ENCODE measurements at regions not wholly inside any gene's neighbourhood (a gene's known extent, or its start where the extent isn't known, plus 50 kb on each side); places are given as distances from the start of the nearest gene placed in this dataset.
A peak's percentile ranks its signal among the peaks of the same experiment; 100 is the strongest.

GRCh38 chr9:27625751-27626150, 52.5 kb upstream of the C9orf72 start:
- no peak for DNase-seq

DNA sequence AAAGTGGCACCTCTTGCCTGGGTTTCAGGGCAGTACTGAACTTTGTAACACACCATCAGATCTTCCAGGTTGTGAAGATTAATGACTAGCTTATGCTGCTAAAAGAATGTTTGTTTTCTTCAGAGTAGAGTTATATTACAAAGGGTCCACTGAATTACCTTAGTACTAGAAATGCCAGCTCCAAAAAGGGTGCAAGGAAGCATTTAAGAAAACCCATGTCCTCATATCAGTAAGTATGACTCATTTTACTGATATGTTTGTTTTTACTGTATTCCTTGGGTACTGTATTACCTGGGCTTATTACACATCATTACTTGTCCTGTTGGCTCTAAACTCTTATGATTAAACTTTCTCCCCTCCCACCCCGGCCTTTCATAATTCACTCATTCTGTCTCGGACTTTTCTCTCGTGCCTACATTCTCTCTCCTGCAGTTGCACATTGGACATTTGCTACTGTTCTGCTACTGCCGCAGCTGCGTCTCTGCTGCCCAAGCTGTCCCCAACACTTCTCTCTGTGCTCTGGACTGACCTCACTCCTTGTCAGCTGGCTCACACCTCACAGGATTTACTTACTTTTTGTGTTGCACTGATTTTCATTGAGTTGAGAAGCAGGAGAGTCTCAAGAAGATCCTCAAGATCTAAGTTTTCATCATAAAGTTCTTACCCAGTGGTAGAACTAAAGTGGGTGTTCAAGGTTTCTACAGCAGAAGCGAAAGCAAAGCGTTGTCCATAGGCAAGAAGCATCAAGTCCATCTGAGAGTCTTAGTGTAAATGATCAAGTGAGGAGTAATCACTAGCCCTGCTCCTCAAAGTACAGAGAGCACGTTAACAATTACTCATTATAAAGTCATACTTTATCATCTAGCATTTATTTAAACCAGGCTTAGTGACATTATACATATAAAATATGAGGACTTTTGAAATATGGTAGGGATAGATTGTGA, 53.2 kb upstream of the C9orf72 start:
- no peak for DNase-seq

DNA sequence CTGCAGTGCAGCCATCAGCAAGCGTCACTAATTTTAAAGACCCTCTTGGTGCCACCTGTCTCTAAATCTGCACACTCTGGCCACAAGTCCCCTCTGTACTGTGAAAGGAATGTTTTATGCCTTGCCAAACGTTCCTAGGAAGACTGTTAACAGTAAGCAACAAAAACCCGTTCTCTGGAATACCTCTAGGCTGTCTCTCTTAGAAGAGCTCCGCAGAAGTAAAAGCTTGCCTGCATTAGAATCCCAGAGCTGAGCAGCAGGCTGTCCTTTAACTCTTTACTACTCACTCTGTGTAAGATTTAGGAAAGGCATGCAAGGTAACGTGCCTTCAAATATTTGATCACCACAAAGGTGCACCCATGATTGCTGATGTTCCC, 53.9 kb upstream of the C9orf72 start:
- DNase-seq: no peak

GRCh38 chr9:27628311-27628710, 55.0 kb upstream of the C9orf72 start:
- no peak for DNase-seq

DNA sequence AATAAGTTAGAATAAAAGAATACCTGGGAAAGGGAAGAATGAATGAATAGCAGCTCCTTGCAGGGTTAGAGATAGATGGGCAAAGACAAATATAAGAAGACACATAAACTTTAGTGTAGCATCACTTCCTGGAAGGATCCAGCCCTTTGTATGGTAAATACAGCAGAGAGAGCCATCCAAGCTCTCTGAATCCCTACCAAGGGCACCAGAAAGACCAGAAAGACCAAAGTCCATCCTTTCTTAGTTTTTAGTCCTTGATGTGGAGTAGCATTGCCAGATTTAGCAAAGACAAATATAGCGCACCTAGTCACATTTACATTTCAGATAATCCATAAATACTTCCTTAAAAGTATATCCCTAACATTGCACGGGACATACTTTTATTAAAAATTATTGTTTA, 56.1 kb upstream of the C9orf72 start:
- DNase-seq: no peak

- no peak for DNase-seq
These were observed 59.0 kb upstream of the C9orf72 start for GRCh38 chr9:27632254-27632653.

DNA sequence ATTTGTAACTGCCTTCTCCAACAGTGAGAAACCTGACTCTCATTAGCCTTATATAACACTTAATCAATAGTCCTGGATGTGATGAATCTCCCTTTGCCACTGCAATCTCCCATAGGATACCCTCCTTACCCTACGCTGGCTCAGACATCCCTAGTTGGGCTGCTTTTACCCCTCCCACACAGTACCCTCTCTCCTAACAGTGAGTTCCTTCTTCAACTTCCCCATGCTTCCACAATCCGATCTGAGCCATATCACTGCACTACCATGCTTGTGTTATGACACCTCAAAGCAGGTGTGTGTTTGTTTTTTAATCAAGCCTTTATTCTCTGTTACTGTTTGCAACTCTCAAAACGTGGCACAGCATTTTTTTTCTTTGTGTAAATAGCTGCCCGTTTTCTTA, 60.5 kb upstream of the C9orf72 start:
- DNase-seq: no peak

DNA sequence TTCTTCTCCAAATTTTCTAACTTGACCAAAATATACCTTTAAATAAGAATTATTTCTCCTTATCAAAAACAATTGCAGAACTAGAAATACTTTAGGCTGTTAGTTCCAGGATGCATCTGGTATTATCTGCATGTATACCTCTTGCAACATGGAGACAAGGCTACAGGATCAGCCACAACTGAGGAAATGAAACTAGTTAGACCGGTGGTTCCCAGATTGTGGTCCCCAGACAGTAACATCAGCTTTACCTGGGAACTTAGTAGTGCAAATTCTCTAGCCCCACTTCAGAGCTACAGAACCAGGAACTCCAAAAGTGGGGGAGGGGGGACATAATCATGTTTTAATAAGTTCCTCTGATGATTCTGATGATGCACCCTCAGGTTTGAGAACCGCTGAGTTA, 61.6 kb upstream of the C9orf72 start:
- DNase-seq: no peak

DNA sequence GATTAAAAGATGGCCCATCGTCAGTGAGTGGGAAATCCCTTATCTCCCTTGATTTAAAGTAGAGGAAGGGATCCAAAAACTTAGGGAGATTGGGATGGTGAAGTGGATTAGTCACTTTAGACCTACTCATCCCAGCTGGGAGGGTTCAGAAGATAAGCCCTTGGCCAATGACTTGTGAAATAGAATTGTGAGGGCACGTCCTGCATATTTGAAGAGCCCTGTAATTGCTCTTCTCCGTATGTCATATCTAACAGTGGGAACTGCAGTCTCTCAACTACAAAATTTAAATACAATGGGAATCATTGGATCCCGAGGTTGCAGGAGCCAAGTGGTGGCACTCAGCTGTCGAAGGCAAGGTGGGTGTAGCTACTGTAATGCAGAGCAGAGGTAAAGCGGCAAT, 65.4 kb upstream of the C9orf72 start:
- DNase-seq: peak; percentile 6

- peak; percentile 94 for DNase-seq
These were observed 72.0 kb upstream of the C9orf72 start for GRCh38 chr9:27645161-27645840.

GRCh38 chr9:27653246-27653645, 80.0 kb upstream of the C9orf72 start:
- no peak for DNase-seq

GRCh38 chr9:27653957-27654356, 80.7 kb upstream of the C9orf72 start:
- no peak for DNase-seq

DNA sequence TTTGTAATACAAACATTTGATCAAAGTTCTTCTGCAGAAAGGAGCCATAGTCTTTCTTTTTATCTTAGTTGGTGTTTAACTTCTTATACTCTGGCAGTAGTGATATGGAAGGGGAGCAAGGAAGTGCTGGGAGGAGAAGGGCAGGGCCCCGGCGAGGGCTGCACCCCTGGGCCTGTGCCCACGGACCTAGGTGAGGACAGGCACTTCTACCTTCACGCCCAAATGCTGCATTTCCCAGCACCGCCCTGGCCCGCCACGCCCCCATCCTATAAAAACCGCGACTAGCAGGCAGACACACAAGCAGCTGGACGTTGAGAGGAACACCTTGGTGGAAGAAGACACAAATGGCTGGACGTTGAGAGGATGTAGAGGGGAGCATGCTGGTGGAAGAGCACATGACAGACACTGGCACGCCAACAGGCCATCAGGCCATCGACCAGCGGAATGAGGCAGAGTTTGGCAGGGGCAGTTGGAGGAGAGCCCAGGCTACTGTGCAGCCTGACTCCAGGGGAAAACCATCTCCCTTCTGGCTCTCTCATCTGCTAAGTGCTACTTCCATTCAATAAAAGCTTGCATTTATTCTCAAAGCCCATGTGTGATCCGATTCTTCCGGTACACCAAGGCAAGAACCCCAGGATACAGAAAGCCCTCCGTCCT, 81.5 kb upstream of the C9orf72 start:
- DNase-seq: no peak

- DNase-seq: no peak
These were observed 82.2 kb upstream of the C9orf72 start for GRCh38 chr9:27655441-27655840.

DNA sequence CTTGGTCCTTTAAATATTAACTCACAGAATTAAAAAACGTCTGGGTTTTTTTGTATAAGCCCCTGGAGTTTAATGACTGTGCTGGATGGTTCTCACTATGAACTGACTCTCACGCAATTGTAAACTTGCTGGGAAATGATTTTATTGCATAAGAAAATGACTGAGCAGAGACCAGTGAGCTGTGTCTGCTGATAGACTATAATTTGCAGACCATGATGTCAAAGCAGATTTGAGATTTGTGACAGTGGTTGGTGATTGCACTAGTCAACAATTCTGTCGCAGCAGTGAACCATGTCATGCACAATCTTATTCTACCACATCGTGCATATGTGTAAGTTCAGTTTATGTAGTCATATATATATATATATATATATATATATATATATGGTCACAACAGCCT, 85.7 kb upstream of the C9orf72 start:
- DNase-seq: no peak

- DNase-seq: peak; percentile 15
These were observed 86.3 kb upstream of the C9orf72 start for GRCh38 chr9:27659571-27659970.

GRCh38 chr9:27660148-27660547, 86.9 kb upstream of the C9orf72 start:
- DNase-seq: no peak

- DNase-seq: no peak
These were observed 90.2 kb upstream of the C9orf72 start for GRCh38 chr9:27663526-27663925.

DNA sequence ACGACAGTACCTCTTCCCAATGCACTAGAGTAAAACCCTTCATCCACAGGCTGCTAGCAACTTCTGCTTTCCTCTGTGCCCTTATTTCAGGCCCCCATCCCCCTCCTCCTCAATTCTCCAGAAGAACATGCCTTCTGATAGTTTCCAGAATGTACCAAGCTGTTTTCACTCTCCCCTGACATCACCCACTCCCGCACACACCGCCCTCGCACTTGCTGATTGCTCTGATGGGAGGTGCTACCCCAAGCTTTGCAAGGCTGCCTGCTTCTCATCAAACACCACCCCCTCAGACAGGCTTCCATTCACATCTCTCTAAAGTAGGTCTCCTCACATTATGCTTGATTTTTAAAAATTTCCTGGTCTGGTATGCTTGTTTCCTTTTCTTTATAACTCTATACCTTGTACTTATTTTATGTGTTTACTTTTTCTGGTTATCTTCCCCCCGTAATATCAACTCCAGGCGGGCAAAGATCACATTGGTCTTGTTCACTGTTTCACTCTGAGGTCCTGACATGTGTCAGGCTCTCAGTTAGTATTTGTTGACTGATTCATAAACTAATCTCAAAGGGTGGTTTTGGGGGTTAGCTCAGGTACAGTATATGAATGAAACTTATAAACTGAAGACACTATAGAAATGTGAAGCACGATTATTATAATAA, 91.0 kb upstream of the C9orf72 start:
- no peak for DNase-seq

DNA sequence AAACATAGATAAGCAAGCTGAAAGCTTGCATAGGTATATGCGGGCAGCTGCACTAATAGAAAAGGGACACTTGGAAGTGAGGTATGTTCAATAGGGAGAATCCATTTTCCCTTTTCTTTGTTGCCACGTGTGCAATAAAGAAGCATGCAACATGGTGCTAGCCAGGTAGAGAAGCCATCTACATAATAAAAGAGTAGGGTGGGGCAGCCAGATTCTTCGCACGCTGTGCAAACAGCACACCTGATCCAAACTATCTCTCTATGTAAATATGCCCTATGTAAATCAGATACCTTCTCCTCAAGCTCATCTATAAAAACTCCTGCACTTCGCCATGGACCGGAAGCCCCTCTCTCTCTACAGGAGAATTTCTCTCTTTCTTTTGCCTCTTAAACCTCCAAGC, 91.9 kb upstream of the C9orf72 start:
- DNase-seq: no peak

DNA sequence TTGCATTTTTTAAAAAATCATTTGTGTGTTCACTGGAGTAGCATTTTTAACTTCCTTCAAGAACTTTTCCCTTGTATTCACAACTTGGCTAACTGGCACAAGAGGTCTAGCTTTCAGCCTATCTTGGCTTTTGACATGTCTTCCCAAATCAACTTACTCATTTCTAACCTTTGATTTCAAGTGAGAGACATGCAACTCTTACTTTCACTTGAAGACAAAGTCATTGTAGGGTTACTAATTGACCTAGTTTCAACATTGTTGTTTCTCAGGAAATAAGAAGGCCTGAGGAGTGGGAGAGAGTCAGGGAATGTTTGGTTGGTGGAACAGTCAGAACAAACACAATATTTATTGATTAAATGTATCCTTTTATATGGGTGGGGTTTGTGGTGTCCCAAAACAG, 95.0 kb upstream of the C9orf72 start:
- no peak for DNase-seq

GRCh38 chr9:27671636-27672035, 98.4 kb upstream of the C9orf72 start:
- DNase-seq: peak; percentile 67

DNA sequence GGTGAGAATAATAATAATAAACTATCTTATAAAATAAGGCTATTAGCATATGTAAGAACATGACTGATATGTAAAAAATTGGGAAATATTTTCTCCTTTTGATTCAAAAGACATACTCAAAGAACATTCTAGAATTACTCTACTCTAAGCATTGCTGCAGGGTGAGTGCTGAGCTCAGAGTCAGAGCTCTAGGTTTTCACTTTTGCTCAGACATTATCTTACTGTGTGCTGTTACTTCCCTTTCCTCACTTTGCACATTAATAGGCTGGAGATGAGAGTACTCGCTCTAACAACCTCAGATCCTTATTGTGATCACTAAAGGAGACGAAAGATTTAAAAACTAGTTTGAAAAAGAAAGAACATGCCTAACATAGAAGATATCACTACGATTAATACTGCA, 99.4 kb upstream of the C9orf72 start:
- DNase-seq: no peak

Measured in NCI-H82 (cell line).